A172 (cell line): ENCODE measurements at regions not wholly inside any gene's neighbourhood (a gene's known extent, or its start where the extent isn't known, plus 50 kb on each side); places are given as distances from the start of the nearest gene placed in this dataset.

Source experiments
- DNase-seq: peaks from one replicate; pipeline ENCODE4 v3.0.0-alpha.2; 2015; ENCODE audit warnings: low spot score

- no peak for DNase-seq
Measured at GRCh38 chr21:31500982-31501381, 156.9 kb upstream of the TIAM1 start.

DNA sequence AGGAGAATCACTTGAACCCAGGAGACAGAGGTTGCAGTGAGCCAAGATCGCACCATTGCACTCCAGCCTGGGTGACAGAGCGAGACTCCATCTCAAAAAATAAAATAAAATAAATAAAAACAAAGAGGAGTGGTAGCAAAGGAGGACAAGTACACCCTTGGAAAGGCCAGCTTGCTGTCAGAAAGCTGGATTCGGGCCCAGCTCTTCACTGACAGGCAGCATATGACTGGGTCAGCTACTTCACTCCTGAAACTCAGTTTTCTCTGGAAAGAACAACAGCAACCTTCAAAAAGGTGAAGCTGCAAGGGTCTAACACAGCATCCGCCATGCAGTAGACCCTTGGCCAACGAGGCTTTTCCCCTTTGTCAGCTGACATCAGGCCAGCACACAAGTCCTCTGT lies 156.0 kb upstream of the TIAM1 start:
- no peak for DNase-seq

GRCh38 chr21:31498985-31499384 lies 154.9 kb upstream of the TIAM1 start:
- DNase-seq = no peak

GRCh38 chr21:31497914-31498313 lies 153.9 kb upstream of the TIAM1 start:
- DNase-seq = no peak

DNA sequence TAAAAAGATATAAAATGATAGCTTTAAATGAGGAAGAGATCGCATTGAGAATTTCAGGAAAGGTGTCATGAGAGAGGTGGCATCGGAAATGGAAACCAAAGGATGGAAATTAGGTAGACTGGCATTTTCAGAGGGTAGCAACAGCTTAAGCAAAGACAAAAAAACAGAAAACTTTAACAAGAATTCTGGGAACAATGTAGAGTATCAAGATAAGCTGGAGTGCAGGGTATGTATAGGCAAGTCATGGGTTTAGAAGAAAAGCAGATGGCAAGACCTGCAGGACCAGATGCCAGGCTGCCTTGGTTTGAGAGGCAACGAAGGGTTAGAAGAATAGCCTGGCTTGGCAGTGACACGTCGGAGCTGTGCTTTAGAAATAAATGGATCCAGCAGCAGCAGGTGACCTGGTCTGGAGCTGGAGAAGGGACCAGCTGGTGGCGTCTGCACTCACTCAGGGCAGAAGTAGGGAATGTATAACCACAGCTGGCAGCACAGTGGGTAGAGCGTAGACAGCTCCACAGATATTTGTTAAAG lies 149.4 kb upstream of the TIAM1 start:
- DNase-seq = no peak

DNA sequence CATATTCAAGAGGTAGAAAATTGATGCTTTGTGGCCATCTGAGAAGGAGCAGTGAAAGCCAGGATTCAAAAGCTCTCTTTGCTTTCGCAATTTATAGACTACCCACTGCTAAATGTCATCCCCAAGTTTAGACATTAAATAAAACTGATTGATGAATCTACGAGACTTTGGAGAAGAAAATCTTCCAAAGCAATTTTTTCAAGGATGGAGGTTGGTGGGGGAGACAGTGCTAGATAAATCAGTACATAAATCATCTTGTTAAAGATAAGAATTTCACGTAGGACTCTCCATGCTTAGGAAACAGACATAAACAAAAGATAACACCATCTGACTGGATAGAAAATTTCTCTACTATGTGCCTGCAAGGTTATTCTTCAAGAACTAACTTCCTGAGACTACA lies 147.6 kb upstream of the TIAM1 start:
- DNase-seq = no peak

DNA sequence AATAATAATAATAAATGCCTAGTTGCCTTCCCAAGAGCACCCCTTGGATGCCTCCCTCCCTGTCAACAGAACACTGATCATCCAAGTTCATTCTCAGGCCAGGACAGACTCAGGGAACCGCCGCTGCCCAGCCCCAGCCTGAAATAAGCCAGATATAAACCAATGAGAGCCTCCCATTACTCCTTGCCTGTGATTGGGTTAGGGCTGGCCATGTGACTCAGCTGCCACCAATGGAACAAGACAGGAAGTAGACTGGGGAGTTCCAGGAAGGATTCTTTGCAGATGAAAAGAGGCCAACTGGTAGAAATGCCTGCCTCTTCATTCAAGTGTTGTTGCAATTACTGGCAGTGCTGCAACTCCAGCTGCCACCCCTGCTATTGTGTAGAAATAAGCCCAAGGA lies 146.4 kb upstream of the TIAM1 start:
- DNase-seq = peak; percentile 23

GRCh38 chr21:31489726-31490125 lies 145.7 kb upstream of the TIAM1 start:
- DNase-seq = no peak

DNA sequence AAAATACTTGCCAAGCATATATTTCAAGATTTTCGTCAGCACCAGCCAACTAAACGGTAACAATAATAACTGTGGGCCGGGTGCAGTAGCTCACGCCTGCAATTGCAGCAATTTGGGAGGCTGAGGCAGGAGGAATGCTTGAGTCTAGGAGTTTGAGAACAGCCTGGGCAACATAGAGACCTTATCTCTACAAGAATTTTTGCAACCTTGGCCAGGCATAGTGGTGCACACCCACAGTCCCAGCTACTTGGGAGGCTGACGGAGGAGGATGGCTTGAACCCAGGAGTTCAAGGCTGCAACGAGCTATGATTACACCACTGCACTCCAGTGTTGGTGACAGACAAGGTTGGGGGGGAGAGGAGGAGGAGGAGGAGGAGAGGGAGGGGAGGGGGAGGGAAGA lies 145.0 kb upstream of the TIAM1 start:
- no peak for DNase-seq

DNA sequence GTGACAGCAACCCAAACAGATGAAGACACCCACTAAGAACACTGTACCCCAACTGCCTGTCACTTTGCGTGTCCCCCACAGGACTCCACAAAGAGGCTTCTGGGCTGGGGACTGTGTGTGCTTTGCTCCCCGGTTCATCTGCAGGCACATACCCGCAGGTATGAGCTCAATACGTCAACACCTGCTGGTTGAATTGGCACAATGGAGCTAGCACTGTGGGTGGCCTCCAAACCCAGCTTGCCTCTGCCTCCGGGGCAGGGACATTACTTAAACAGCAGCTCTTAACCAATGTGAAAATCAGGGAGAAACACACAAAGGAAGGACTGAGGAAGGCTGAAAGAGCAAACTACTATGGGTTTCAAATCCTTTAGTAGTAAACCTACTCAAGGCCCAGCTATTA lies 140.2 kb upstream of the TIAM1 start:
- DNase-seq = no peak

- DNase-seq = no peak
Measured at GRCh38 chr21:31483146-31483545, 139.1 kb upstream of the TIAM1 start.

DNA sequence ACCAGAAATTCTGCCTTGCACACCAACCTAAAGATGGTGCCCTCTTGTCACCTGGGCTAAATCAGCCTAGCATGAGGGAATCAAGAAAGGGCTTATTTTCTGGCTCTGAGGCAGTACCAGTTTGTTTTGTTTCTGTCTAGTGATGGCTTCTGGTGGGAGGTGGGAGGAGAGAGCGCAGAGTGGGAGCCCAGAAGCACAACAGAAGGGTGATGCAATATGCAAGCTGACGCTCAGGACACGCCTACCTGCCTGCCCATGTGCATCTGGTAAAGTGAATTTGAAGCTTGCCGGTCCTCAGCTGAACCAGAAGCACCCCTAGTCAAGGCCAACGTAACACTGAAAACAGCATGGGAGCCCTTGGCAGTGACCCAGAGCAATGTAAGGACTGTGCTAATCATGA lies 138.4 kb upstream of the TIAM1 start:
- no peak for DNase-seq

DNA sequence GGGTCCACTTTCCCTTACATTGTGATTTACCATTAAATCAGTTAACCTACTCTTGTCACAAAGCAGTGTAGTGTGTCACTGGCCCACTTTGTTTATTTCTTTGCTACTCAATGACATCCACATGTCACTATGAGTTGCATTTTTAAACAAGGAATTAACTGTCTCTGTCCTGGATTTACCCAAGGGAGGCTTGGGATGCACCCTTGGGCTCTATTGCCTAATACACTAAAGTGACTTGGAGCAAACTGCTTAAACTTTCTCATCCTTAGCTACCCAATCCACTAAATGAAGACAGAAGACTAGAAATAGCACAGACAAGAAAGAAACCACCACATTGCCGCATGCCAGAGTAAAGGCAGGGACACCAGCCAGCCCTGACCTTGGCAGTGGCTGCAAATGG lies 136.2 kb upstream of the TIAM1 start:
- DNase-seq = no peak

DNA sequence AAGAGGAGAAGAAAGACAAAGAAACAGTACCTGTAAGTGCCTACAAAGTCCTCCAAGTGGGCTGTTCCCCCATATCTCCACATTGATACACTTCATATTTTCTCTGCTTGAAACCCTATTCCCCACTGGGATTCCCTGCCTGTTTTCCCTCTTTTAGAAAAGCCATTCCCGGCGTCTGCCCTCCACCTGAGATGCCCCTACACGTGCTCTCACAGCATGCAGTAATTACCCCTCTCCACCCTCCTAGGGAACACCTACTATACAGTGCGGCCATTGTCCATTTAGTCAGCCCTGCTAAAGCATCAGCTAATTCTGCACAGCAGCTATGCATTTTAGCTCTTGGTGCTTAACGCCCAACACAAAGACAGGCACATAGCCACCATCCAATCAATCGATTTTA lies 135.7 kb upstream of the TIAM1 start:
- no peak for DNase-seq

DNA sequence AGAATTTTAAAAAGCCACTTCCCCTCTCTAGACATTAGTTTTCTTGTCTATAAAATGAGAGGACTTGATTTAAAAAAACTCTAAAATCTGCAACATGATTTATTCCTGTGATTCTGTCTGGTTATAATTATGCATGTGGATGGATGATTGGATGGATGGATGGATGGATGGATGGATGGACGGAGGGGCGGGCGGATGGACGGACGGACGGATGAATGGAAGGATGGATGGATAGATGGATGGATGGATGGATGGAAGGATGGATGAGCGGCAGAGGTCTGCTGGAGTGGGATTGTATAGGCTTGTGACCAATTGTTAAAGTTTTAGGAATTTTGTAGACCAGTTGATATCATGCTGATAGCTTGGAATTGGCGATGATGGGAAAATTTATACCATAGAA lies 135.2 kb upstream of the TIAM1 start:
- DNase-seq = no peak

DNA sequence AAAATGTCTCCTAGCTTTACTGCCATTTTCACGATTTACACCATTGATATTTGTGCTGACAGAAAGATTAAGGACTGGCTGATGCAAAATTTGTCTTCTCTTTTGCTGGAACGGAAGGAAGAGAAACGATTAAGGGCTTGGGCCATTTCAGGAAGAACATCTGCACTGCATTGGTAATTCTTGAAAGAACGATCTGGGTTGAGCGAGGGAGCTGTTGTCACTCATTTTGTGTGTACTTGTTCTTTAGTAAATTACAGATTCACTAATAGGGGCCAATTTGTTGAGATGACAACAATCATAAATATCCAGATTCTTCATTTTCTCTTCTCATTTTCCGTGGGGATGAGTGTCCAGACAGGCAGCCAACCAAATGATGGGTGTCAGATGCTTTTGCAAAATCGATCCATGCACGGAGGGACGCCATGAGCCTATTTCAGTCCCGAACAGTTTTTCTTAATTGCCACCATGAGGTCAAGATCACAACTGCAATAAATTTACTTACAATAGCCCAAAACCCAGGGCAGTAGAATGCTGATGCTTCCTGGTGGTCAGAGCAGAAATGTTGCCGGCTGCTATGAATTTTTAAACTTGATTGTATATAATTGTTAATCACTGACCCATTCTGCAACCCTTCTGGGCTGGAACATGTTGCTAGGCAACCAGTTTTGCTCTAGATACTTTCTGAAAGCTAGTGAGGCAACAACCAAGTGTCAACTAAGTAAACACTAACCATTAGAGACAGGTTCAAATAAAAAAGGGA lies 132.4 kb upstream of the TIAM1 start:
- no peak for DNase-seq

DNA sequence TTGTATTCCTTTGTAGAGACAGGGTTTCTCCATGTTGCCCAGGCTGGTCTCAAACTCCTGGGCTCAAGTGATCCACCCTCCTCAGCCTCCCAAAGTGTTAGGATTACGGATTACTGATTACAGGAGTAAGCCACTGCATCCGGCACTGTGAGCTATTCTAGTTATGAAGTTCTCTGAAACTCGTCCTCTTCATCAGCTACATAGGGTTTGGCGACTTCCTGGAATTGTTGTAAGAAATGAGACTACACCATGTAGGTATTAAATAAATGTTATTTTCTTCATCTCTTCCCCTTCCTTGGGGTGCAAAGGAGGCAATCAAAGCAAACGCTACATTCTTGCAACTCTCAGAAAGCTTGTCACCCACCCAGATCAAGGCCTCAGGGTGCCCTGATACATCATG lies 131.2 kb upstream of the TIAM1 start:
- no peak for DNase-seq

- DNase-seq = peak; percentile 27
Measured at GRCh38 chr21:31473685-31474345, 129.8 kb upstream of the TIAM1 start.

- DNase-seq = no peak
Measured at GRCh38 chr21:31471865-31472264, 127.8 kb upstream of the TIAM1 start.

GRCh38 chr21:31470896-31471694 lies 127.0 kb upstream of the TIAM1 start:
- no peak for DNase-seq

DNA sequence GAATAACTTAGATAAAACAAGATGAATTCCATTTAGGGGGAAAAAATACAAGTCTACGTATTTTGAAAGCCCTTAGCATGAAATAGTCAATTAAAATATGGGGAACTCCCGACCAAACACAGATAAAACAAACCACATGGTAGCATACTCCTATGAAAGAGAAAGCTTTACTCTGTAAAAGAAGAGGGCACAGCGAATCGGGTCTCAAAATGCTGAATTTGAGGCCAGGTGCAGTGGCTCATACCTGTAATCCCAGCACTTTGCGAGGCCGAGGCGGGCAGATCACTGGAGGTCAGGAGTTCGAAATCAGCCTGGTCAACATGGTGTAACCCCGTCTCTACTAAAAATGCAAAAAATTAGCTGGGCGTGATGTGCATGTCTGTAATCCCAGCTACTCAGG lies 116.9 kb upstream of the TIAM1 start:
- no peak for DNase-seq

DNA sequence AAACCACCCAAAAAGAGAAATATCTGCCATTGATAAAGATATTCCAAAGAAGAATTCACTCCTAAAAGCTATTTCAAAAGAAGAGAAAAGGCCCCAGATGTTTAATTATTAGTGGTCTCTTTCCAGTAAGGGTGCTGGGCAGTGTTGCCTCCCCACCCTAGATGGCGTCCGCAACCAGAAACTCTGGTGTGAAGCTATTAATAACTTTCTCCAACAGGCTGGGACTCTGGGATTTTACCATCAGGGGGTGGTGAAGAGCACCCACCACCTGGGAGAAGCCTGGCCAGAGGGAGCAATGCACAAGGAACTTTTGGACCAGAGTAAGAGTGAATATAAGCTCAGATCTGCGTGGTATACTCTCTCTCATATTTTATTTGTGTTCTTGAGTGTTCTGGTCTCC lies 115.4 kb upstream of the TIAM1 start:
- DNase-seq = no peak

DNA sequence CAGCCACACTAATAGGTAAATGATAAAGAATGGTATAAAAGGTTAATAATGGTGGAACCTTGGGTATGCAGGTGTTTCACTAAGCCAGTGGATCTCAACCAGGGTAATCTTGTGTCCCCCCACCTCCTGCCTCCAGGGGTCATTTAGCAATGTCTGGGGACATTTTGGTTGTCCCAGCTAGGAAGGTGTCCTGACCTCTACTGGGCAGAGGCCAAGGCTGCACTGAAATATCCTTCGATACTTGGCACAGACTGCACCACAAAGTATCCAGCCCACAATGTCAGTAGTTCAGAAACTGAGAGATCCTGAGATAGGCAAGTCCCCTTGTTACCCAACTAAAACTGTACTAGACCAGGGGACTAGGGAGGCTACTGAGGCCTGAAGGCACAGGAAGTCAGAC lies 113.6 kb upstream of the TIAM1 start:
- no peak for DNase-seq
